Keratinocyte (primary cell): ENCODE measurements at regions not wholly inside any gene's neighbourhood (a gene's known extent, or its start where the extent isn't known, plus 50 kb on each side); places are given as distances from the start of the nearest gene placed in this dataset.

Experiments
- EZH2 ChIP-seq: IDR thresholded peaks from one replicate; pipeline ENCODE4 v1.6.1; 2012; ENCODE audit warnings: inconsistent platforms, mild to moderate bottlenecking, low read length, moderate library complexity
- TF ChIP-seq, protein P1 (sequence below), 3 experiments: IDR thresholded peaks in 1 of 3; conservative IDR thresholded peaks in 1 of 3; optimal IDR thresholded peaks in 1 of 3; 2 replicates in 2 of 3; 3 replicates in 1 of 3; pipeline versions ENCODE3 to v1.5.1; 2011; ENCODE audit warnings: low read length in 3 of 3, mild to moderate bottlenecking in 3 of 3, moderate library complexity in 2 of 3, control low read depth in 1 of 3, inconsistent platforms in 1 of 3; ENCODE audit not compliant: insufficient read depth in 2 of 3; ENCODE audit errors: extremely low read depth in 1 of 3

DNA sequence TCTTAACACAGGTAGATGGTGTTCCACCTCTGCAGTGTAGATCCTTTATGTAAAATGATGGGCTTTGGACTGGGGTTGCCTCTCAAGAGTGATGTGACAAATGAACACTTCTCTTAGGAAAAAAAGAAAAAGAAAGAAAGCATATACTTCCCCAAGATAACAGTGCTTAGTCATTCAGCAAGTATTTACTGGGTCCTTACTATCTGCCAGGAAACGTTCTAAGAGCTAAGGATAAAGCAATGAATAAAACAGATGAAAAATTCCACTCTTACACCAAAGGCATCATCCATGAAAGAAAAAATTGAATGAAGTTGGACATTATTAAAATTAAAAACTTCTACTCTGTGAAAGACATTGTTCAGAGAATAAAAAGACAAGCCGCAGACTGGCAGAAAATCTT, 177.3 kb downstream of the C7orf25 start:
- TF ChIP-seq, protein P1, sequence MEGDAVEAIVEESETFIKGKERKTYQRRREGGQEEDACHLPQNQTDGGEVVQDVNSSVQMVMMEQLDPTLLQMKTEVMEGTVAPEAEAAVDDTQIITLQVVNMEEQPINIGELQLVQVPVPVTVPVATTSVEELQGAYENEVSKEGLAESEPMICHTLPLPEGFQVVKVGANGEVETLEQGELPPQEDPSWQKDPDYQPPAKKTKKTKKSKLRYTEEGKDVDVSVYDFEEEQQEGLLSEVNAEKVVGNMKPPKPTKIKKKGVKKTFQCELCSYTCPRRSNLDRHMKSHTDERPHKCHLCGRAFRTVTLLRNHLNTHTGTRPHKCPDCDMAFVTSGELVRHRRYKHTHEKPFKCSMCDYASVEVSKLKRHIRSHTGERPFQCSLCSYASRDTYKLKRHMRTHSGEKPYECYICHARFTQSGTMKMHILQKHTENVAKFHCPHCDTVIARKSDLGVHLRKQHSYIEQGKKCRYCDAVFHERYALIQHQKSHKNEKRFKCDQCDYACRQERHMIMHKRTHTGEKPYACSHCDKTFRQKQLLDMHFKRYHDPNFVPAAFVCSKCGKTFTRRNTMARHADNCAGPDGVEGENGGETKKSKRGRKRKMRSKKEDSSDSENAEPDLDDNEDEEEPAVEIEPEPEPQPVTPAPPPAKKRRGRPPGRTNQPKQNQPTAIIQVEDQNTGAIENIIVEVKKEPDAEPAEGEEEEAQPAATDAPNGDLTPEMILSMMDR (optimal IDR thresholded peaks at IDR 0.05 in 1 of 3, IDR thresholded peaks at IDR 0.05 in 1 of 3, conservative IDR thresholded peaks at IDR 0.05 in 1 of 3; ENCODE audit: extremely low read depth in 1 of 3, insufficient read depth in 2 of 3, low read length in 3 of 3): no peak
- no peak for TF ChIP-seq EZH2
